HepG2 (cell line): ENCODE measurements at regions not wholly inside any gene's neighbourhood (a gene's known extent, or its start where the extent isn't known, plus 50 kb on each side); places are given as distances from the start of the nearest gene placed in this dataset.

Experiments
- AHDC1 ChIP-seq: sonication (generic); formaldehyde crosslinking; IDR thresholded peaks from 2 replicates; pipeline ENCODE4 v1.5.1; 2020; ENCODE audit warnings: mild to moderate bottlenecking, missing genetic modification reagents, borderline replicate concordance
- ARID5B ChIP-seq: IDR thresholded peaks from 2 replicates; pipeline ENCODE4 v1.4.0; 2020; ENCODE audit warnings: mild to moderate bottlenecking, missing genetic modification reagents
- CAMTA2 ChIP-seq: sonication (generic); formaldehyde crosslinking; IDR thresholded peaks from 2 replicates; pipeline ENCODE4 v1.4.0; 2020; ENCODE audit warnings: mild to moderate bottlenecking, missing genetic modification reagents, borderline replicate concordance
- GTF3A ChIP-seq: sonication (generic); formaldehyde crosslinking; conservative IDR thresholded peaks from 2 replicates; pipeline ENCODE4 v1.4.0; 2020; ENCODE audit warnings: mild to moderate bottlenecking, missing genetic modification reagents
- HBP1 ChIP-seq: IDR thresholded peaks from 2 replicates; pipeline ENCODE4 v1.6.1; 2016; ENCODE audit warnings: low read depth, control low read depth
- KDM5B ChIP-seq: sonication (generic); formaldehyde crosslinking; IDR thresholded peaks from 2 replicates; pipeline ENCODE4 v1.4.0; 2020; ENCODE audit warnings: missing genetic modification reagents, mild to moderate bottlenecking, borderline replicate concordance
- MXD3 ChIP-seq: IDR thresholded peaks from 2 replicates; pipeline ENCODE4 v1.6.1; 2016; ENCODE audit warnings: mild to moderate bottlenecking, missing biosample characterization, missing genetic modification reagents
- RAD21 ChIP-seq: fragments of 450-650 bp; formaldehyde crosslinking; IDR thresholded peaks from 2 replicates; pipeline ENCODE4 v1.5.0; 2020; ENCODE audit warnings: mild to moderate bottlenecking
- SETDB1 ChIP-seq: sonication (generic); formaldehyde crosslinking; IDR thresholded peaks from 2 replicates; pipeline ENCODE4 v1.5.1; 2020; ENCODE audit warnings: missing genetic modification reagents, mild to moderate bottlenecking, borderline replicate concordance
- SNAI1 ChIP-seq: sonication (generic); formaldehyde crosslinking; IDR thresholded peaks from 2 replicates; pipeline ENCODE4 v1.5.0; 2020; ENCODE audit warnings: mild to moderate bottlenecking, missing genetic modification reagents, borderline replicate concordance
- THRA ChIP-seq: sonication (generic); formaldehyde crosslinking; IDR thresholded peaks from 2 replicates; pipeline ENCODE4 v1.4.0; 2020; ENCODE audit warnings: missing genetic modification reagents, borderline replicate concordance
- ZHX1 ChIP-seq: sonication (generic); formaldehyde crosslinking; IDR thresholded peaks from 2 replicates; pipeline ENCODE4 v1.8.1; 2022; ENCODE audit warnings: low read depth, mild to moderate bottlenecking, missing genetic modification reagents

GRCh38 chr21:39088831-39089380 is 94.3 kb downstream of the PSMG1 start (continued):
- TF ChIP-seq MXD3: no peak
- no peak for TF ChIP-seq GTF3A (CRISPR knock-in tag)
- TF ChIP-seq AHDC1 (CRISPR knock-in tag): peak; percentile 24; the same call in 1 of the 2 replicates
- TF ChIP-seq THRA (CRISPR knock-in tag): 0 out of 2 replicates have a peak, but pooled peaks have one; percentile 18
- 0 out of 2 replicates have a peak, but pooled peaks have one; percentile 30 for TF ChIP-seq SNAI1 (CRISPR knock-in tag)
- TF ChIP-seq CAMTA2 (CRISPR knock-in tag): no peak
- no peak for TF ChIP-seq ZHX1 (CRISPR knock-in tag)
- TF ChIP-seq RAD21 (CRISPR knock-in tag): peak; percentile 55
- 0 out of 2 replicates have a peak, but pooled peaks have one; percentile 23 for TF ChIP-seq ARID5B (CRISPR knock-in tag)
- peak; percentile 32; the same call in 1 of the 2 replicates for TF ChIP-seq KDM5B
- no peak for TF ChIP-seq SETDB1 (CRISPR knock-in tag)
- no peak for TF ChIP-seq HBP1 (CRISPR knock-in tag)
